Keratinocyte (primary cell): ENCODE measurements at regions not wholly inside any gene's neighbourhood (a gene's known extent, or its start where the extent isn't known, plus 50 kb on each side); places are given as distances from the start of the nearest gene placed in this dataset.

Experiments used
- DNase-seq: peaks from one replicate; pipeline ENCODE4 v3.0.0-alpha.2; 2011; ENCODE audit warnings: low read depth, missing footprints, low spot score
- FAIRE-seq: peaks from 2 replicates; lab custom pipeline; 2011; peaks lifted over from hg19 to GRCh38; lab: Jason Lieb, UNC
- H2AFZ ChIP-seq: 2 replicates; pipeline ENCODE4 v1.6.0; 2012; ENCODE audit warnings: low read length, control low read depth, inconsistent platforms; ENCODE audit not compliant: control insufficient read depth
- H3K27ac ChIP-seq: 2 replicates; pipeline ENCODE4 v1.5.1; 2011; ENCODE audit warnings: low read length; ENCODE audit not compliant: control insufficient read depth, insufficient read depth
- H3K27me3 ChIP-seq: 3 replicates; pipeline ENCODE4 v1.6.0; 2011; ENCODE audit warnings: low read length; ENCODE audit not compliant: control insufficient read depth, insufficient read depth; ENCODE audit errors: extremely low read depth
- H3K36me3 ChIP-seq, 2 experiments: 2 replicates in 1 of 2; 3 replicates in 1 of 2; pipeline ENCODE4 v1.5.1; 2011; ENCODE audit warnings: low read length in 2 of 2, mild to moderate bottlenecking in 1 of 2; ENCODE audit not compliant: control insufficient read depth in 2 of 2, insufficient read depth in 2 of 2; ENCODE audit errors: extremely low read depth in 1 of 2
- H3K4me1 ChIP-seq: 3 replicates; pipeline ENCODE4 v1.5.1; 2011; ENCODE audit warnings: low read length; ENCODE audit not compliant: control insufficient read depth, insufficient read depth; ENCODE audit errors: extremely low read depth
- H3K4me2 ChIP-seq: 3 replicates; pipeline ENCODE4 v1.6.0; 2011; ENCODE audit warnings: low read depth, low read length; ENCODE audit not compliant: control insufficient read depth, insufficient read depth; ENCODE audit errors: extremely low read depth
- H3K4me3 ChIP-seq, 3 experiments: fragments of 200-600 bp in 1 of 3; sonication (generic) in 1 of 3; 2 replicates in 2 of 3; 3 replicates in 1 of 3; pipeline ENCODE4 v1.5.1; 2011 to 2016; ENCODE audit warnings: low read length in 3 of 3, mild to moderate bottlenecking in 3 of 3, control low read depth in 2 of 3, inconsistent platforms in 1 of 3, low read depth in 1 of 3, mixed read lengths in 1 of 3, mixed run types in 1 of 3, moderate library complexity in 1 of 3; ENCODE audit not compliant: control insufficient read depth in 2 of 3, insufficient read depth in 2 of 3; ENCODE audit errors: extremely low read depth in 1 of 3
- H3K79me2 ChIP-seq: 2 replicates; pipeline ENCODE4 v1.6.0; 2012; ENCODE audit warnings: low read length; ENCODE audit not compliant: control insufficient read depth, insufficient read depth
- H3K9ac ChIP-seq: 3 replicates; pipeline ENCODE4 v1.6.0; 2011; ENCODE audit warnings: low read length; ENCODE audit not compliant: control insufficient read depth, insufficient read depth; ENCODE audit errors: extremely low read depth
- H3K9me1 ChIP-seq: 3 replicates; pipeline ENCODE4 v1.6.0; 2011; ENCODE audit warnings: low read length; ENCODE audit not compliant: control insufficient read depth, insufficient read depth; ENCODE audit errors: extremely low read depth
- H3K9me3 ChIP-seq: 2 replicates; pipeline ENCODE4 v1.5.1; 2012; ENCODE audit warnings: low read depth, low read length; ENCODE audit not compliant: control insufficient read depth
- H4K20me1 ChIP-seq: 3 replicates; pipeline ENCODE4 v1.6.0; 2011; ENCODE audit warnings: low read length; ENCODE audit not compliant: control insufficient read depth, insufficient read depth; ENCODE audit errors: extremely low read depth
- EZH2 ChIP-seq: IDR thresholded peaks from one replicate; pipeline ENCODE4 v1.6.1; 2012; ENCODE audit warnings: inconsistent platforms, mild to moderate bottlenecking, low read length, moderate library complexity
- dilution Hi-C: fragments of 300-500 bp; cut with MboI; formaldehyde crosslinking; loops from one replicate; pipeline ENCODE4 v1.7.0; 2020; ENCODE audit warnings: low sequenced_read_pairs; ENCODE audit not compliant: extremely low pct_ligation_motif_present
- TF ChIP-seq, protein P1 (sequence below), 3 experiments: IDR thresholded peaks in 1 of 3; conservative IDR thresholded peaks in 1 of 3; optimal IDR thresholded peaks in 1 of 3; 2 replicates in 2 of 3; 3 replicates in 1 of 3; pipeline versions ENCODE3 to v1.5.1; 2011; ENCODE audit warnings: low read length in 3 of 3, mild to moderate bottlenecking in 3 of 3, moderate library complexity in 2 of 3, control low read depth in 1 of 3, inconsistent platforms in 1 of 3; ENCODE audit not compliant: insufficient read depth in 2 of 3; ENCODE audit errors: extremely low read depth in 1 of 3

DNA sequence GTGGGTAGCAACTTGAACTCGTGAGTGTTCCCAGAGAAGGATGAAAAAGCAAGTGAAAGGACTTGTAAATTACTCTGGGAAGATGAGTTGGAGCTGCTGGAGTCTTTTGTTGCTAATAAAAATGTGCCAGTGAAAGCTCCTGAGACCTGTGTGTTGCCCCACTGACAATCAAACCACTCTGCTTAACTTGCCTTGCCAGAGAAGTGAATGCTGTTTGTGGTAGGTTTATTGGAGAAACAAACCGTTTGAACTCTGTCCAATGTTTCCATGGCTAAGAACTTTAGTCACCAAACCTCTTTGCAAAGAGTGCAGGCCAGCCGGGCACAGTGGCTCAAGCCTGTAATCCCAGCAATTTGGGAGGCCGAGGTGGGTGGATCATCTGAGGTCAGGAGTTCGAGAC is 586.9 kb downstream of the PCDH7 start:
- Histone ChIP-seq H3K27me3 (no peaks in the 10 kb centered on the region), H3K4me3 (no peak overlapping the region), H3K36me3 (no peaks in the 10 kb centered on the region), H3K9ac (no peak overlapping the region), H3K4me1 (no peaks in the 10 kb centered on the region), H4K20me1 (no peaks in the 10 kb centered on the region), H3K79me2 (no peaks in the 10 kb centered on the region), H3K27ac (no peak overlapping the region), H2AFZ (no peak overlapping the region), H3K9me3 (no peaks in the 10 kb centered on the region), H3K4me2 (no peak overlapping the region), H3K9me1 (no peaks in the 10 kb centered on the region)
- dilution Hi-C loops, result no loop called here
- FAIRE-seq (no peak), DNase-seq (no peak)
- TF ChIP-seq, protein P1, sequence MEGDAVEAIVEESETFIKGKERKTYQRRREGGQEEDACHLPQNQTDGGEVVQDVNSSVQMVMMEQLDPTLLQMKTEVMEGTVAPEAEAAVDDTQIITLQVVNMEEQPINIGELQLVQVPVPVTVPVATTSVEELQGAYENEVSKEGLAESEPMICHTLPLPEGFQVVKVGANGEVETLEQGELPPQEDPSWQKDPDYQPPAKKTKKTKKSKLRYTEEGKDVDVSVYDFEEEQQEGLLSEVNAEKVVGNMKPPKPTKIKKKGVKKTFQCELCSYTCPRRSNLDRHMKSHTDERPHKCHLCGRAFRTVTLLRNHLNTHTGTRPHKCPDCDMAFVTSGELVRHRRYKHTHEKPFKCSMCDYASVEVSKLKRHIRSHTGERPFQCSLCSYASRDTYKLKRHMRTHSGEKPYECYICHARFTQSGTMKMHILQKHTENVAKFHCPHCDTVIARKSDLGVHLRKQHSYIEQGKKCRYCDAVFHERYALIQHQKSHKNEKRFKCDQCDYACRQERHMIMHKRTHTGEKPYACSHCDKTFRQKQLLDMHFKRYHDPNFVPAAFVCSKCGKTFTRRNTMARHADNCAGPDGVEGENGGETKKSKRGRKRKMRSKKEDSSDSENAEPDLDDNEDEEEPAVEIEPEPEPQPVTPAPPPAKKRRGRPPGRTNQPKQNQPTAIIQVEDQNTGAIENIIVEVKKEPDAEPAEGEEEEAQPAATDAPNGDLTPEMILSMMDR (optimal IDR thresholded peaks at IDR 0.05 in 1 of 3, IDR thresholded peaks at IDR 0.05 in 1 of 3, conservative IDR thresholded peaks at IDR 0.05 in 1 of 3; ENCODE audit: extremely low read depth in 1 of 3, insufficient read depth in 2 of 3, low read length in 3 of 3), result no peak
- TF ChIP-seq EZH2, result no peak

- H3K9me1 ChIP-seq, result no peaks in the 10 kb centered on the region
- FAIRE-seq (no peak), DNase-seq (no peak)
- dilution Hi-C loops, result no loop called here
- no peaks in the 10 kb centered on the region for H3K36me3 ChIP-seq
- no peak overlapping the region for H3K4me2 ChIP-seq
- no peaks in the 10 kb centered on the region for H3K9me3 ChIP-seq
- no peak overlapping the region for H2AFZ ChIP-seq
- H3K4me3 ChIP-seq, result no peak overlapping the region
- no peak overlapping the region for H3K27ac ChIP-seq
- H3K9ac ChIP-seq, result no peak overlapping the region
- no peaks in the 10 kb centered on the region for H3K27me3 ChIP-seq
- H3K4me1 ChIP-seq, result no peaks in the 10 kb centered on the region
- H3K79me2 ChIP-seq, result no peaks in the 10 kb centered on the region
- no peak for TF ChIP-seq EZH2
- TF ChIP-seq, protein P1 (optimal IDR thresholded peaks at IDR 0.05 in 1 of 3, IDR thresholded peaks at IDR 0.05 in 1 of 3, conservative IDR thresholded peaks at IDR 0.05 in 1 of 3; ENCODE audit: extremely low read depth in 1 of 3, insufficient read depth in 2 of 3, low read length in 3 of 3), result no peak
- no peaks in the 10 kb centered on the region for H4K20me1 ChIP-seq
Observed at GRCh38 chr4:31324814-31325213, 604.6 kb downstream of the PCDH7 start.
